ENCODE measurements at regions not wholly inside any gene's neighbourhood (a gene's known extent, or its start where the extent isn't known, plus 50 kb on each side); places are given as distances from the start of the nearest gene placed in this dataset.

DNA sequence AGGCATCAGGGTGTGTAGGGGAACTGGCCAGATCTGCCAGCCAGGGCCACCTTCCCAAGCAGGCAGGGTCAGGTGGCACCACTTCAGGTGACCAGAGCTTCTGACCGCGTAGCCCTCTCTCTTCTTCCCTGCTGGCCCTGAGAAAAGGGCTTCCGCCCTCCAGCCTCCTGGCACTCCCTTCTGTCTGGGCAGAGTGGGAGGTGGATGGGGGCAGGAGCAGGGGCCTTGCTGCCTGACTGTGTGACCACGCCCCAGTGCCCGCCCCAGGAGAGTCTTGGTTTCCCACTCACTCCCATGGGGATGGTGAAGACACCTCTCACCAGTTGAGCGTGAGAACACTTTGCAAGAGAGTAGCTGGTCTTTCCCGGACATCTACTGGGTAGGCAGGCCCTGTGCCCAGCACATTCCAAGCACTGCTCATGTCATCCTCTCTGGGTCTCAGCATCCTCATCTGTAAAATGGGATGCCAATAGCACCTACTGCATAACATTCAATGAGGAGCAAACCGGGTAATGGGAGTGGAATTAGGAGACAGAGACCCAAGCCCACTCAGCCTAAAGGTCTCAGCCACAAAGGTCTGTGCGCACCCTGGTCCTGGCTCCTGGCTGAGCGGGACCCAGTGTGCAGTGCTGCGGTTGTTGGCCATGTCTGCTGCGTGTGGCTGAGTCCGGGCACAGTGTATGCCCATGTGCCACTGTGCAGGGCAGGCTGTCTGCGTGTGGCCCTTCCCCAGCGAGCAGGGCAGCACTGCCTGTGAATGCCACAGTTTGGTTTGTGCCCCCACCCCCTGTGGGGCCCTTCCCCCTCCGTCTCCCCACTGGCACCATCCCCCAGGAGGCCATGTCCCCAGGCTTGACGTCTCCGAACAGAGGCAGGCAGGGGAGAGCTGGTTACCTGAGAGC lies 179.1 kb upstream of the IER5L start:
- H3K9me3 Mint-ChIP-seq, result peaks cover 0 to 9% (median 5%) of the 10 kb centered on the region in 5 donors
- POLR2A ChIA-PET, result no interaction called here
- Histone ChIP-seq H3K27ac (ENCODE audit: low read depth, low read length) (no peak overlapping the region), H3K9me3 (ENCODE audit: low read length) (no peaks in the 10 kb centered on the region), H3K27me3 (ENCODE audit: insufficient read depth, low read length, poor library complexity, severe bottlenecking) (peaks cover 3% of the 10 kb centered on the region), H3K36me3 (ENCODE audit: insufficient read depth, low read length) (no peaks in the 10 kb centered on the region), H3K4me3 (ENCODE audit: low read length) (no peak overlapping the region), H3K4me1 (ENCODE audit: insufficient read depth, low read length) (no peaks in the 10 kb centered on the region)
- H3K36me3 Mint-ChIP-seq, result peaks cover 0 to 4% (median 3%) of the 10 kb centered on the region in 3 donors
- H3K4me1 Mint-ChIP-seq, result no peaks in the 10 kb centered on the region
- H3K4me3 Mint-ChIP-seq, result no peak overlapping the region
- H3K27me3 Mint-ChIP-seq, result peaks cover 7 to 12% of the 10 kb centered on the region in 2 donors
- CTCF ChIA-PET, result no interaction called here
- H3K27ac Mint-ChIP-seq, result no peak overlapping the region
- DNase-seq, result no peak

DNA sequence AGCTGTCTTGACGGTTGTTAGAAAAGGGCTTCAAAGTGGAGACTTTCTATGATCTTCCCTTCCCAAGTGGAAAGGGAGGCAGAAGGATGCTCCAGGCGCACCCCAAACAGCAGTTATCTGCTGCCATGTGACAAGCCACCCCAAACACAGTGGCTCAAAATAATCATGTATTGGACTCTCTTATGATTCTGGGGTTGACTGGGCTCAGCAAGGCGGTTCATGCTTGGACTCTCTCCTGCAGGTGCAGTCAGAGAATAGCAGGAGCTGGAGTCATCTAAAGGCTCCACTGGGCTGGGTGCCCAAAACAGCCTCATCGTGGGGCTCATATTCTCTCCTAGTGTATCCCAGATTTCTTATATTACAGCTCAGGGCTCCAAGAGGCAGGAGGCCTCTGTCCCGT lies 177.6 kb upstream of the IER5L start:
- peaks cover 11 to 14% of the 10 kb centered on the region in 2 donors for H3K27me3 Mint-ChIP-seq
- Histone ChIP-seq H3K4me3 (ENCODE audit: low read length) (no peak overlapping the region), H3K27me3 (ENCODE audit: insufficient read depth, low read length, poor library complexity, severe bottlenecking) (peaks cover 3% of the 10 kb centered on the region), H3K9me3 (ENCODE audit: low read length) (no peaks in the 10 kb centered on the region), H3K36me3 (ENCODE audit: insufficient read depth, low read length) (no peaks in the 10 kb centered on the region), H3K4me1 (ENCODE audit: insufficient read depth, low read length) (no peaks in the 10 kb centered on the region), H3K27ac (ENCODE audit: low read depth, low read length) (no peak overlapping the region)
- no peak overlapping the region for H3K4me3 Mint-ChIP-seq
- DNase-seq, result no peak
- H3K36me3 Mint-ChIP-seq, result peaks cover 0 to 4% (median 3%) of the 10 kb centered on the region in 3 donors
- CTCF ChIA-PET, result no interaction called here
- peaks cover 0 to 4% (median 2%) of the 10 kb centered on the region in 3 donors for H3K4me1 Mint-ChIP-seq
- H3K27ac Mint-ChIP-seq, result no peak overlapping the region
- peaks cover 0 to 9% (median 5%) of the 10 kb centered on the region in 5 donors for H3K9me3 Mint-ChIP-seq
- POLR2A ChIA-PET, result no interaction called here

DNA sequence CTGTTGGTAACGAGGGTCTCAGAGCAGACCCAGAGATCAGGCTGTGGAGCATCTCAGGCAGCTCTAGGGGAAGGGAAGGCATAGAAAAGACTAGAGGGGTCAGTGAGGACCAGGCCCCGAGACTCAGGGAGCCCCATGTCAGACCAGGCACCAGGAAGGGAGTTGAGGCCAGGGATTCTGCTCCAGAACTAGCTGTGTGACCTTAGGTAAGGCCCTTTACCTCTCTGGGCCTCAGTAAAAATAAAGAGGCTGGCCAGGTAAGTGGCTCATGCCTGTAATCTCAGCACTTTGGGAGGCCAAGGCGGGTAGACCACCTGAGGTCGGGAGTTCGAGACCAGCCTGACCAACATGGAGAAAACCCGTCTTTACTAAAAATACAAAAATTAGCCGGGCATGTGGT lies 176.4 kb upstream of the IER5L start:
- Mint-ChIP-seq H3K4me1 (peaks cover 0 to 4% (median 2%) of the 10 kb centered on the region in 3 donors), H3K36me3 (peaks cover 0 to 4% (median 3%) of the 10 kb centered on the region in 3 donors), H3K4me3 (no peak overlapping the region), H3K9me3 (peaks cover 0 to 9% (median 5%) of the 10 kb centered on the region in 5 donors), H3K27ac (no peak overlapping the region), H3K27me3 (peaks cover 14 to 18% of the 10 kb centered on the region in 2 donors)
- H3K9me3 ChIP-seq (ENCODE audit: low read length), result no peaks in the 10 kb centered on the region
- peaks cover 3% of the 10 kb centered on the region for H3K27me3 ChIP-seq (ENCODE audit: insufficient read depth, low read length, poor library complexity, severe bottlenecking)
- CTCF ChIA-PET, result no interaction called here
- POLR2A ChIA-PET, result no interaction called here
- no peak for DNase-seq
- H3K4me3 ChIP-seq (ENCODE audit: low read length), result no peak overlapping the region
- H3K27ac ChIP-seq (ENCODE audit: low read depth, low read length), result no peak overlapping the region
- no peaks in the 10 kb centered on the region for H3K4me1 ChIP-seq (ENCODE audit: insufficient read depth, low read length)
- no peaks in the 10 kb centered on the region for H3K36me3 ChIP-seq (ENCODE audit: insufficient read depth, low read length)

DNA sequence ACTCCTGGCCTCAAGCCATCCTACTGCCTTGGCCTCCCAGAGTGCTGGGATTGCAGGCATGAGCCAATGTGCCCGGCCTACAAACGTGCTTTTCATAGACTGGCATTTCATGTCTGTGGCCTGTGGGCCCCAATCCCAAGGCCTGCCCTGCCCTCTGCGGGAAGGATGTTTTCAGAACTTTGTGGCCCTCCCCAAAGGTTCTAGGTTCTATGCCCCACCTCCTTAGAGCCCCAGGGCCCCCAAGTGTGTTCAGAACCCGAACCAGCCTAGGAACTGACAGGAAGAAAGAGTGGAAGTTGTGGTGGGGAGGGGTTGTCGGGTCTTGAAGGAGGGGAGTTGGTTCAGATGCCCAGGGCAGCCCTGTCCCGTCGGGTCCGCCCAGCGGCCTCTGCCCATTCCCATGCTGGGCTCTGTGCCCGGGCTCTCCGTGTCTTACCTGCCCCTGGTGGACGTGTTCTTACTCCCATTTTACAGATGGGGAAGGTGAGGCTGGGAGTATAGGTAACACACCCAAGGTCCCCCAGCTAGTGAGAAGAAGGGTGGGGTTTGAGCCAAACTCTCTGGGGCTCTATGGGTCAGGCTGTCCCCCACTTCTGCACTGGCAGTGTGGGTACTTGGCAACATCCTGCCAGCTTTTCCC lies 175.8 kb upstream of the IER5L start:
- no peak overlapping the region for H3K4me3 ChIP-seq (ENCODE audit: low read length)
- Mint-ChIP-seq H3K4me3 (peak overlapping the region in 3 of 7 donors; percentile 54 to 73 (median 69)), H3K27me3 (peaks cover 14 to 18% of the 10 kb centered on the region in 2 donors), H3K4me1 (peaks cover 0 to 4% (median 2%) of the 10 kb centered on the region in 3 donors), H3K36me3 (peaks cover 0 to 4% (median 3%) of the 10 kb centered on the region in 3 donors), H3K9me3 (peaks cover 0 to 9% (median 5%) of the 10 kb centered on the region in 5 donors), H3K27ac (no peak overlapping the region)
- DNase-seq, result no peak
- H3K36me3 ChIP-seq (ENCODE audit: insufficient read depth, low read length), result no peaks in the 10 kb centered on the region
- H3K27me3 ChIP-seq (ENCODE audit: insufficient read depth, low read length, poor library complexity, severe bottlenecking), result peaks cover 3% of the 10 kb centered on the region
- no peak overlapping the region for H3K27ac ChIP-seq (ENCODE audit: low read depth, low read length)
- no peaks in the 10 kb centered on the region for H3K4me1 ChIP-seq (ENCODE audit: insufficient read depth, low read length)
- ChIA-PET POLR2A (no interaction called here), CTCF (no interaction called here)
- no peaks in the 10 kb centered on the region for H3K9me3 ChIP-seq (ENCODE audit: low read length)

DNA sequence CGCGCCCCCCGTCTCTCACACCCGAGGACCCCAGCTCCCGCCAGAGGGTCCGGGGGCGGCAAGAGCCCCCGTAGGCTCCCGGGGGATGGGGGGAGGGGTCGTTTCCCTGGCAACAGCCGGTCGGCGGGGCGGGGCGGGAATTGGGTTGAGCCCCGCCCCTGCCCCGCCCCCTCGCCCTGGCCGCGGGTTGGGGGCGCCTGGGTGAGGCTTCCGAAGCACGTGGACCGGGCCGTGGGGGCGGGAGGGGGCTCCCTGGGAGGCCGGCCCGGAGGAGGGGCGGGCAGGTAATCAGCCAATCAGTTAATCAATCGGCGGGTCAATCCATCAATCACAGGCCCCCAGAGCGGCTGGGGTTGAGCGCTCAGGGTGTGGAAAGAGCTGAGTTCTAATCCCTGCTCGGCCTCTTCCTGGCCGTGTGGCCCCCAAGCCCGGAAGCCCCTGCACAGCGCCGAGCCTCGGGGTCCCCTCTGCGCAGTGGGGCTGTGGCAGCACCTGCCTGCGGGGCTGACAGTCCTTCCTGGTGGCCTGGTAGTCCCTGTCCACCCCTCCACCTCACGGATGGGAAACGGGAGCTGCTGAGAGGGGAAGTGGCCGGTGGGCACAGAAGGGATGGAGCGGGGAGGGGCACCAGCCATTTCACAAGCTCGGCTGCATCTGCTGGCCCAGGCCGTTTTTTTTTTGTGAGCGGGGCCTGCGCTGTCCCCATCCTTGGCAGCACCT lies 174.2 kb upstream of the IER5L start:
- ChIA-PET CTCF (interaction anchor here (1.2 kb wide), 1 partner anchor 9 kb away, joined by 4 read pairs; no protein-coding TSS in a partner anchor), POLR2A (interaction anchor here (0.6 kb wide), 2 partner anchors 17 to 208 kb away, joined by 4 to 13 read pairs; no protein-coding TSS in a partner anchor)
- H3K4me3 Mint-ChIP-seq, result peak overlapping the region in 2 of 7 donors; percentile 51 to 53
- H3K36me3 ChIP-seq (ENCODE audit: insufficient read depth, low read length), result no peaks in the 10 kb centered on the region
- peak overlapping the region in 1 of 8 donors; percentile 57 for H3K27ac Mint-ChIP-seq
- peaks cover 3% of the 10 kb centered on the region for H3K27me3 ChIP-seq (ENCODE audit: insufficient read depth, low read length, poor library complexity, severe bottlenecking)
- peaks cover 14 to 18% of the 10 kb centered on the region in 2 donors for H3K27me3 Mint-ChIP-seq
- no peaks in the 10 kb centered on the region for H3K4me1 ChIP-seq (ENCODE audit: insufficient read depth, low read length)
- peaks cover 0 to 9% (median 5%) of the 10 kb centered on the region in 5 donors for H3K9me3 Mint-ChIP-seq
- peaks cover 0 to 4% (median 3%) of the 10 kb centered on the region in 3 donors for H3K36me3 Mint-ChIP-seq
- peak overlapping the region; percentile 22 for H3K4me3 ChIP-seq (ENCODE audit: low read length)
- no peaks in the 10 kb centered on the region for H3K9me3 ChIP-seq (ENCODE audit: low read length)
- no peak for DNase-seq
- H3K4me1 Mint-ChIP-seq, result peaks cover 0 to 4% (median 2%) of the 10 kb centered on the region in 3 donors
- H3K27ac ChIP-seq (ENCODE audit: low read depth, low read length), result no peak overlapping the region

DNA sequence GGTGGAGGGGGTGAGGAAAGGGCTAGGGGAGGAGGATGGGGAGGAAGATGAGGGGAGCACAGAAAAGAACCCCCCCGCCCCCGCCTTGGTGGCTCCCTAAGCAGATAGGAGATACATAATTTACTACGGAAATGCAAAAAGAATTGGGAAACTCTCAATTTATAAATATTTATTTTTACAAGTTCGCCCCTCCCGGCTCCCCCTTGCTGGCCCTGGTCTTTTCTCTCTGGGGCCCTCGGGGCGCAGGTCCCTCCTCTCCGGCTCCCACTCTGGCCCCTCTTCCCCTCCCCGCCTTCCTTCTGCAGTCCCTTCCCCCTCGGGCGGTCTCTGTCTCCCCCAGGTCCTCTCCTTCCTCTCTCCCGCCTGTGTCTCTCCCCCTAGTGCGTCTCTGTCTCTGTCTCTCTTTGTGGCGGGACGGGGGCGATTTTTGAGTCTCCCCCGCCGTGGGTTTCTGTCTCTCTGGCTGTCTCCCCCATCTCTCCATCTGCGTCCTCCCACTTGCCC lies 173.6 kb upstream of the IER5L start:
- POLR2A ChIA-PET, result interaction anchor here (0.6 kb wide), 2 partner anchors 16 to 207 kb away, joined by 4 to 13 read pairs; no protein-coding TSS in a partner anchor
- H3K36me3 Mint-ChIP-seq, result peaks cover 0 to 4% (median 3%) of the 10 kb centered on the region in 3 donors
- peaks cover 2 to 6% (median 5%) of the 10 kb centered on the region in 3 donors for H3K4me1 Mint-ChIP-seq
- DNase-seq, result no peak
- Histone ChIP-seq H3K27ac (ENCODE audit: low read depth, low read length) (no peak overlapping the region), H3K4me3 (ENCODE audit: low read length) (peak overlapping the region; percentile 22), H3K9me3 (ENCODE audit: low read length) (no peaks in the 10 kb centered on the region), H3K27me3 (ENCODE audit: insufficient read depth, low read length, poor library complexity, severe bottlenecking) (peaks cover 3% of the 10 kb centered on the region), H3K4me1 (ENCODE audit: insufficient read depth, low read length) (no peaks in the 10 kb centered on the region), H3K36me3 (ENCODE audit: insufficient read depth, low read length) (no peaks in the 10 kb centered on the region)
- H3K4me3 Mint-ChIP-seq, result peak overlapping the region in 4 of 7 donors; percentile 37 to 53 (median 44)
- peaks cover 0 to 9% (median 5%) of the 10 kb centered on the region in 5 donors for H3K9me3 Mint-ChIP-seq
- H3K27me3 Mint-ChIP-seq, result peaks cover 14 to 18% of the 10 kb centered on the region in 2 donors
- CTCF ChIA-PET, result no interaction called here
- H3K27ac Mint-ChIP-seq, result peak overlapping the region in 1 of 8 donors; percentile 31

DNA sequence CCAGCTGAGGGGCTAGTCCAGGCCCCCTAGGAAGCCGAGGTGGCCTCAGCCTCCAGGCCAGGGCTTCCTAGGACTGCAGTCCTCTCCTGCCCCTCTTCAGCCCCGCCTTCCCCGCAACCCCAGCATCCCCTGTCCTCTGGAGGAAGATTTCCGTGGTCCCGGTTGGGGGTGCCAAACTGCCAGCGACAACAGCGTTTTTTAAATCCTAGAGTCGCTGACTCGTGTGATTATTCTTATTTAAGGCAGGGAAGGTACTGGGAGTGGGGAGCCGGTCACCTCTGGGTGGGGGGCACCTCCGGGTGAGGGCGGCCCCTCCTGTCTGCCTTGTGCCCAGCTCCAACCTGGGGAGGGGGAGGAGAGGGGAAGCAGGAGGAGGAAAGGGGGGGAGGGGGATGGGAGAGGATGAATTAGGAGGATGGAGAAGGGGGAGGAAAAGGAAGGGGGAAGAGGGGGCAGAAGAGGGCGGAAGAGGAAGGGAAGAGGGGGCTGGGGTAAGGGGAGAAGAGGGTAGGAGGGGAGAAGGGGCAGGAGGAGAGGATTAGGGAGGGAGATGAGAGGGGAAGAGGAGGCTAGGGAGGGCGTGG lies 173.1 kb upstream of the IER5L start:
- Mint-ChIP-seq H3K27me3 (peaks cover 14 to 18% of the 10 kb centered on the region in 2 donors), H3K36me3 (peaks cover 0 to 4% (median 3%) of the 10 kb centered on the region in 3 donors), H3K9me3 (peaks cover 0 to 9% (median 5%) of the 10 kb centered on the region in 5 donors), H3K4me1 (peaks cover 5 to 10% (median 6%) of the 10 kb centered on the region in 3 donors), H3K27ac (no peak overlapping the region), H3K4me3 (no peak overlapping the region)
- peaks cover 3% of the 10 kb centered on the region for H3K27me3 ChIP-seq (ENCODE audit: insufficient read depth, low read length, poor library complexity, severe bottlenecking)
- H3K9me3 ChIP-seq (ENCODE audit: low read length), result no peaks in the 10 kb centered on the region
- no peak overlapping the region for H3K4me3 ChIP-seq (ENCODE audit: low read length)
- DNase-seq, result no peak
- no peak overlapping the region for H3K27ac ChIP-seq (ENCODE audit: low read depth, low read length)
- ChIA-PET POLR2A (no interaction called here), CTCF (no interaction called here)
- no peaks in the 10 kb centered on the region for H3K36me3 ChIP-seq (ENCODE audit: insufficient read depth, low read length)
- no peaks in the 10 kb centered on the region for H3K4me1 ChIP-seq (ENCODE audit: insufficient read depth, low read length)
